ENCODE measurements at regions not wholly inside any gene's neighbourhood (a gene's known extent, or its start where the extent isn't known, plus 50 kb on each side); places are given as distances from the start of the nearest gene placed in this dataset.
"Not testable (repeated sequence)": the region's sequence is repeated elsewhere in the genome, so short reads cannot be mapped to it uniquely, and the experiment has no call there.

GRCh38 chr7:1620176-1620575 is 49.9 kb upstream of the ELFN1 start:
- H3K27me3 Mint-ChIP-seq = peaks cover 11% of the 10 kb centered on the region
- not testable (repeated sequence) for DNase-seq

GRCh38 chr7:1619152-1620079 is 49.6 kb upstream of the PSMG3 start:
- Mint-ChIP-seq H3K4me1 (peaks cover 2% of the 10 kb centered on the region), H3K36me3 (ENCODE audit: low read depth) (no peaks in the 10 kb centered on the region), H3K4me3 (no peak overlapping the region), H3K27ac (no peak overlapping the region), H3K27me3 (peaks cover 9% of the 10 kb centered on the region)
- no peaks in the 10 kb centered on the region for H3K9me3 ChIP-seq (ENCODE audit: control insufficient read depth, low read length, poor library complexity, severe bottlenecking)
- DNase-seq (no peak), ATAC-seq (peak; percentile 25)

More at GRCh38 chr7:1620176-1620575, 49.9 kb upstream of the ELFN1 start:
- H3K27ac Mint-ChIP-seq; H3K4me3 Mint-ChIP-seq; H3K36me3 Mint-ChIP-seq (ENCODE audit: low read depth); H3K4me1 Mint-ChIP-seq; H3K9me3 ChIP-seq (ENCODE audit: control insufficient read depth, low read length, poor library complexity, severe bottlenecking); ATAC-seq: not testable (repeated sequence)
